ENCODE measurements at regions not wholly inside any gene's neighbourhood (a gene's known extent, or its start where the extent isn't known, plus 50 kb on each side); places are given as distances from the start of the nearest gene placed in this dataset.
"Not testable (repeated sequence)": the region's sequence is repeated elsewhere in the genome, so short reads cannot be mapped to it uniquely, and the experiment has no call there.

DNA sequence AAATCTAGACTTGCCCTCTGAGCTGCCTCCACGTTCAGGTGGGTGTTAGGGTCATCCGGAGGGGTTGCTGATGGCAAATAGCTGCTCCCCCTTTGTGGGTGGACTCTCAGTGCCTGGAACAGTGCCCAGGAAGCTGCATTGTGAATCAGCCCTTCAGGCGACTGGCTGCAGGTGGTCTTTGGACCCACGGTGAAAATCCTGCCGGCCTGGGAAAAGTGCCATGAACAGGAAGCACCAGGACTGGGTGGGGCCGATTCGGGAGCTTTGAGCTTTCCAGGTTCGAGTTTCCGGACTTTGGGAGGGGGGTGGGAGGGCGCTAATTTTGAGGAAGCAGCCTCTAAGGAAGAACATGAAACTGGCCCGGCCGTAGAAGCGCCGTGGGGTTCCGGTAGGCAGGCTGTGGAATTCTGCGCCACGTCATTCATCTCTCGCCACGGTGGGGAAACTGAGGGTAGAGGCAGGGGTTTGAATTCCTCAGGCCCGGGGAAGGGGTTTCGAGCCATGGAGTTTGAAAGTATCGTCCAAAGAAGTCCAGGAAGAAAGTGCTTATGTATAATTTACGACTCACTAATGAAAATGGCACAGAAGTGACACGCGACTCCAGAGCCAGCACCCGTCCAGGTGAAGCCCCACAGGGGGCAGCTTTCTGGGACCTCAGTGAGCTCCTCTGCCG lies 199.4 kb downstream of the BANP start:
- H3K27ac ChIP-seq; H3K4me3 ChIP-seq (replicated peaks in 1 of 3); H3K9me3 ChIP-seq; H3K36me3 ChIP-seq; DNase-seq; H3K27me3 ChIP-seq; intact Hi-C loops (cut with DNase I); H3K4me1 ChIP-seq: not testable (repeated sequence)
- WGBS, 2 donors = 73 to 74% methylated on average over 21 to 27 of the region's 27 CpGs

DNA sequence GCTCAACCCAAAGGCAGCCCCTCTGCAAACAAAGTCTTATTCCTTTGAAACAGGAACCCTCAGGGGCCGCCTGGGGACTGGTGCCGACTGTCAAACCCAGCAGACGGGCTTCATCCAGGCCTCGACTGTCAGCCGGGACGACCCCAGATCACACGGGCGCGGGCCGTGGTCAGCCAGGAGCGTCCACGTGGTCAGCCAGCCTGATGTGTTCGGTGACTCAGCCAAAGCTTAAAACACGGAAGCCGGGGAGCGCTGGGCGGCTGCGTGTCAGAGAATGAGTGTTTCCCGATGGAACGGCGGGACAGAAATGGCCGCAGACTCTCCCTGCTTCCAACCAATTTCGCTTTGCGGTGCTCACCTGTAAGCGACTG lies 199.9 kb downstream of the BANP start:
- DNase-seq; H3K36me3 ChIP-seq; H3K4me3 ChIP-seq (replicated peaks in 1 of 3); H3K27ac ChIP-seq; intact Hi-C loops (cut with DNase I); H3K4me1 ChIP-seq; H3K27me3 ChIP-seq; H3K9me3 ChIP-seq: not testable (repeated sequence)
- 80 to 89% methylated on average over 22 to 25 of the region's 25 CpGs for WGBS, 2 donors

DNA sequence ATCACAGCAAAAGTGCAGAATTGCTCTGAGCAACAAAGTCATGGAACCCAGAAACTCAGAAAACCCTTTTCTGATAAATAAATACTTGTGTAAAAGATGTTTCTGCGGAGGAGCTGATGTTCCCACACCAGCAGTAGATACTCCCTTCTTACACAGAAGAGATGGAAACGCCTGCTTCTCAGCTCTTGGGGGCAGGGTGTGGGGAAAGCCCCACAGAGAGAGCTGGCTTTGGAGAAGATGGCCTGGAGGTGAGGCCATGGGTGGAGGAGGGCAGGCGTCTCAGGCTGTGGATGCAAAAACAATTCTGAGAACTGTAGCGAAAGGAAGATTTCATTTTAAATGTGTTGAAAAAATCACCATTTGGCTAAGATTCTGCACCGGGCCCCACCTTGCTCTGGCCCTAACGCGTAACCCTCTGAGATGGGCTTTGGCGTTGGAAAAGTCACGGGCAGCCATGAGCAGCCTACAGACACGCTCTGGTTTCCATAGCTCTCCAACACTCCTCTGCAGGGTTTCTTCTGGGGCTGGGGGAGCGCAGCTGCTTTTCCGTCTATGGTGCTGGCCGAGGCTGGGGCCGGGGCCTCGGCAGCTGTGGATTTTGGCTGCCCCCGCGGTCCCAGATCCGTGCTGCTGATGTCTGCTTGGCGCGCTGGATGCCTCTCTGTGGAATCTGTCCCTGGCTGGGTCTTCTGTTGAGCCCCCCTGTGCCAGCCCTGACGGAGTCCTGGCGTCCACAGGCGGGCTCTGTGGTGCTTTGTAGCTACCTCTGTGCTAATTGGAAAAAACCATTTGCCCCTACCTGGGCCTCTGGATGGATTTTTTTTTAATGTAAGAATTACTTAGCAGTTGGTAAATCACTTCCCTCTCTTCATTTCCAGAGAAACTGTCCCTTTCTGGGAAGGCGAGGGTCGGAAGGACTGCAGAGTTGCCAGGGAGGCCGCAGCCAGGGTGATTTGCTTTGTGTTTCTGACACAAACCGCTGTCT lies 200.9 kb downstream of the BANP start:
- H3K27me3 ChIP-seq; H3K4me1 ChIP-seq; H3K27ac ChIP-seq; H3K4me3 ChIP-seq (replicated peaks in 1 of 3); intact Hi-C loops (cut with DNase I); H3K36me3 ChIP-seq; DNase-seq; H3K9me3 ChIP-seq: not testable (repeated sequence)
- WGBS, 2 donors = 77 to 89% methylated on average over 18 to 27 of the region's 27 CpGs

DNA sequence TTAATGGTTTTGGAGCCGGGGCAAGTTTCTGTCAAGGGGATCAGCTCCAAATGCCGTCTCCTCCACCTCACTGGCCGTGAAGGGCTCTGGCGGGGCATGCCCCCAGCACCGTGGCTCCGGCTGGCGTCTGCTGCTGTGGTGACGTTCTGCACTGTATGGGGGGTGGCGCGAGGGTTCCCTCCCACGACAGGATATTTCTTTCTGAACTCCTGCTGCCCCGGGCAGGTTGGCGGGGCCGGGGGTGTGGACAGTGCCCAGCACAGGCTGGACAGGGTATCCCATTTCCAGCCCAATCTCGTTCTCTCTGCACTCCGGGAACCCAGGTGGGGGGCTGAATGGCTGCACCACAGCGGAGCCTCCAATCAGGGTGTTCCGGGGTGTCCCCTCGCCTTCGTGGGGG lies 201.6 kb downstream of the BANP start:
- 74 to 83% methylated on average over 14 to 16 of the region's 20 CpGs for WGBS, 2 donors

DNA sequence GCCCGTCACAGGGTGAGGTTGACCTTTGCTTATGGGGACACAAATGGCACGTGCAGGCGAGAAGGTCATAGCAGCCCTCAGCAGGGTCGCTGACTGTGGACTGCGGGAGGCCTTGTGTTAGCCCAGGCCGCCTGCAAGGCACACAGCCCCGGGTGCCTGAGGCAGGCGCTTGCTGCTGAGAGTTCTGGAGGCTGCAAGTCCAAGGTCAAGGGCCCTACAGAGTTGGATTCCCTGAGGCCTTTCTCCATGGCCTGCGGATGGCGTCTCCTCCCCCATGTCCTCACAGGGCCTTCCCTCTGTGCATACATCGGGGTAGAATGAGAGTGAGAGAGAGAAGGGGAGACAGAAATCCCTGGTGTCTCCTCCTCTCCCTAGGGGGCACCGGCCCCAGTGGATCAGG lies 202.3 kb downstream of the BANP start:
- H3K4me3 ChIP-seq (replicated peaks in 1 of 3); H3K4me1 ChIP-seq; H3K9me3 ChIP-seq; H3K27me3 ChIP-seq; DNase-seq; intact Hi-C loops (cut with DNase I); H3K27ac ChIP-seq; H3K36me3 ChIP-seq: not testable (repeated sequence)
- 78 to 86% methylated on average over 12 of the region's 12 CpGs for whole genome bisulfite sequencing, 2 donors

More for the DNA sequence above, 201.6 kb downstream of the BANP start:
- DNase-seq; H3K4me3 ChIP-seq (replicated peaks in 1 of 3); intact Hi-C loops (cut with DNase I); H3K4me1 ChIP-seq; H3K36me3 ChIP-seq; H3K9me3 ChIP-seq; H3K27ac ChIP-seq; H3K27me3 ChIP-seq: not testable (repeated sequence)

DNA sequence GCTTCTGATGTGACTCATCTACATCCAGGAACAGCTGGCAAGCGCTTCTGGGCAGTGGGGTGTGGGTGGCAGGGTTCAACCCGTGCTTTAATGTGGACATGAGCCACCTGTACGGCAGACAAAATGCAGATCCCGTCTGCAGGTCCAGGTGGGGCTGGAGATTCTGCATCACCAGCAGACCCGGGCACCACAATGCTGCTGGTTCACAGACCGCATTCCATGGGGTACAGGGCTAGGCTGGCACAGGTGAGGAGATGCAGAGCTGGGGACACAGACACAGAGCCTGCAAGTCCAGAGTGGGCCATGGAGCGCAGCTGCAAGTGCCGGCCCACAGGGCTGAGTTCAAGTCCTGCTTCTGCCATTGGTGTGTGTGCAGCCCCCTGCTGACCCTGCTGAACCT lies 203.7 kb downstream of the BANP start:
- WGBS, 2 donors = 86 to 92% methylated on average over 5 to 8 of the region's 8 CpGs
- H3K36me3 ChIP-seq; DNase-seq; H3K27ac ChIP-seq; H3K4me1 ChIP-seq; H3K27me3 ChIP-seq; H3K4me3 ChIP-seq (replicated peaks in 1 of 3); intact Hi-C loops (cut with DNase I); H3K9me3 ChIP-seq: not testable (repeated sequence)

DNA sequence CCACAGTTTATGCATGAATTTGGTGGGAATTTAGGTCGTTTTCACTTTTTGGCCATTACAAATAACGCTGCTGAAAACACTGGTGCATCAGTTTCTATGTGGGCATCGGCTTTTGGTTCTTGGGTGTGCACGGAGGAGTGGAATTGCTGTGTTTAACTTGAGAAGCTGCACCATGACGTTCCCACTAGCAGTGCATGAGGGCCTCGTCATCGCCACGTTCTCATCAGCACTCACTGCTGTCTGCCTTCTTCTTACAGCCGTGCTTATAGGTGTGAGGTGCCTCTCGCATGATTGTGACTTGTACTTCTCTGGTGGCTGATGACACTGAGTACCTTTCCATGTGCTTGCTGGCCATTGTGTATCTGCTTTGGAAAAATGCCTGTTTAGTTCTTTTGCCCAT lies 204.4 kb downstream of the BANP start:
- H3K27me3 ChIP-seq; H3K27ac ChIP-seq; intact Hi-C loops (cut with DNase I); H3K36me3 ChIP-seq; DNase-seq; H3K4me1 ChIP-seq; H3K4me3 ChIP-seq (replicated peaks in 1 of 3); H3K9me3 ChIP-seq: not testable (repeated sequence)
- WGBS, 2 donors = 85 to 87% methylated on average over 10 of the region's 10 CpGs

DNA sequence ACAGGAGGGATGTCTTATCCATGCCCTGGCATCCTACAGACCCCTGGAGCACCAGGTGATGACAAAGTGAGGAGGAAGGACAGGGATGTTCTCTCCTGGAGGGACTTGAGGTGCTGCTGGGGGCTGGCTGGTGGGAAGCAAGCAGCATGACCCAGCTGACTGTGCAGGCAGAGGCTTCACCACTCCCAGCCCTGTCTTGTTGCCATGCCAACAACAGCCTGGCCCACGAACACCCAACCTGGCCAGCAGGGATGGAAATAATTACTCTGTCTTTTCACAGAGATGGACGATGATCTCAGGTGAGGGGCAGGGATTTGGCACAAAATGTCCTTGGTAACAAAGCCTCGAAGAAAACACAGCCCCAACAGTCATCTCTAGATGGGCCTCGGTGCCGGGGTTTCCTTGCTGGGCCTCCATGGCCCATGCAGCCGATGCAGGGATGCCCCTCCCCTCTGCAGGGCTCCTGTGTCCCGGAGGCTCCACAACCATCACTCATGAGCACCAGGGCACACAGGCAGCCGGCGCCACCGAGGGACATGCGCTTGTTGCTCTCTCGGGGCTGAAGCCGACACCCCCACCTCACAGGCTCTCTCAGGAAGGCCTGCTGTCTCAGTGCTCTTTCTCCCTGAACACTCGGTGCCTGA lies 205.5 kb downstream of the BANP start:
- H3K9me3 ChIP-seq; H3K27me3 ChIP-seq; H3K36me3 ChIP-seq; H3K27ac ChIP-seq; intact Hi-C loops (cut with DNase I); H3K4me1 ChIP-seq; DNase-seq; H3K4me3 ChIP-seq (replicated peaks in 1 of 3): not testable (repeated sequence)
- WGBS, 2 donors = 79 to 90% methylated on average over 2 to 3 of the region's 14 CpGs

DNA sequence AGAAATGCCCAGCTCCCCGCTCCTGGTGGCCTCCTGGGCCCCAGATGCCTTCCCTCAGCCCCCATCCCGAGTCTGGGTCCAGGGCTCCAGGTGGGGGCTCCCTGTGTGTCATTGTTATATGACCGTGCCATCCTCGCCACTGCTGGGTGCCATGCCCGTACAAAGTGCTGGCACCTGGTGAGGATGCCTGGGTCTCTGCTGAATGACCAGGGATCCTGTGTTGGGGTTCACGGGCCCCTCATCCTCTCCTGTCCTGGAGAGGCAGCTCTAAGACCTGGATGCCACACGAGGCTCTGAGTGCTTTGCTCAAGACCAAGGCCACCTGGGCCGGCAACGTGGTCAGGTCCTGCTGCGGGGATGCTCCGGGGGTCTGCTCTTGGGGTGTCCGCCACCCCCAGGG lies 206.5 kb downstream of the BANP start:
- H3K27me3 ChIP-seq; intact Hi-C loops (cut with DNase I); DNase-seq; H3K9me3 ChIP-seq; H3K36me3 ChIP-seq; H3K4me1 ChIP-seq; H3K27ac ChIP-seq; H3K4me3 ChIP-seq (replicated peaks in 1 of 3): not testable (repeated sequence)
- WGBS, 2 donors = 80% methylated on average over 1 of the region's 12 CpGs; no CpG with 5 or more reads in 1 of the 2 donors

DNA sequence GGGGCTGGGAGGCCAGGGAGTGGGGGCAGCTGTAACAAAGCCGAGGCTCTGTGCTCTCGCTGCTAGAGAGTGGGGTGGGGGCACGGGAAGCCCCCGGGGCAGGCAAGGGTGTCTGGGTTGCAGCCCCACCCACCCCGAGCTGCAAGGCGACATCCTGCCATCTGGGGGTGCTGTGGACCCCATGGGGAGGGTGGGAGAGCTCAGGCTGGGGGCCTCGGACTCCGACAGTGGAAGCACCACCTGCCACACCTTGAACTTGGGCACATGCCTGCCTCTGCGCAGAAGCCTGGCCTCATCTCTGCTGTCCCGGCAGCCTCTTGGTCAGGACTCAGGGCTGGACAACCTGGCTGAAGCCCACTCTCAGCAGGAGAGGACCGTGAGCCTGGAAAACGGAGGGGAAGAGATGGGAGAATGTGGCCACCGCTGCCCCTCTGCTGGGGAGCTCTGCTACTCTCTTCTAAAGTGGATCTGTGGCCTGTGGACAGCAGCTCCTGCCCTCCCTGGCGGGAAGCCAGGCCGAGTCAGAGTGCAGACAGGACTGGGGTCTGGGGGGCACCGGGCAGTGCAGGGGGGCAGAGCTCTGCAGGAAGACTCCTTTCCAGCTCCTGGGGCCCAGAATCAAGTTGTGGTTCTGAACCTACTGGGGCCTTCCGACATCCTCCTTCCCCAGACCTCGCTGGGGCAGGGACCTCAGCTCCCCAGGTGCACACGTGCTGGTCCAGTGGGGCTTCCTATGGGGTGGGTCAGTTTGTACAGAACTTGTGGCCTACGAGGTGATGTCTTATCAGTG lies 207.2 kb downstream of the BANP start:
- intact Hi-C loops (cut with DNase I); H3K36me3 ChIP-seq; H3K4me3 ChIP-seq (replicated peaks in 1 of 3); H3K27ac ChIP-seq; H3K4me1 ChIP-seq; H3K27me3 ChIP-seq; DNase-seq; H3K9me3 ChIP-seq: not testable (repeated sequence)
- WGBS, 2 donors = 74 to 89% methylated on average over 10 to 11 of the region's 20 CpGs

DNA sequence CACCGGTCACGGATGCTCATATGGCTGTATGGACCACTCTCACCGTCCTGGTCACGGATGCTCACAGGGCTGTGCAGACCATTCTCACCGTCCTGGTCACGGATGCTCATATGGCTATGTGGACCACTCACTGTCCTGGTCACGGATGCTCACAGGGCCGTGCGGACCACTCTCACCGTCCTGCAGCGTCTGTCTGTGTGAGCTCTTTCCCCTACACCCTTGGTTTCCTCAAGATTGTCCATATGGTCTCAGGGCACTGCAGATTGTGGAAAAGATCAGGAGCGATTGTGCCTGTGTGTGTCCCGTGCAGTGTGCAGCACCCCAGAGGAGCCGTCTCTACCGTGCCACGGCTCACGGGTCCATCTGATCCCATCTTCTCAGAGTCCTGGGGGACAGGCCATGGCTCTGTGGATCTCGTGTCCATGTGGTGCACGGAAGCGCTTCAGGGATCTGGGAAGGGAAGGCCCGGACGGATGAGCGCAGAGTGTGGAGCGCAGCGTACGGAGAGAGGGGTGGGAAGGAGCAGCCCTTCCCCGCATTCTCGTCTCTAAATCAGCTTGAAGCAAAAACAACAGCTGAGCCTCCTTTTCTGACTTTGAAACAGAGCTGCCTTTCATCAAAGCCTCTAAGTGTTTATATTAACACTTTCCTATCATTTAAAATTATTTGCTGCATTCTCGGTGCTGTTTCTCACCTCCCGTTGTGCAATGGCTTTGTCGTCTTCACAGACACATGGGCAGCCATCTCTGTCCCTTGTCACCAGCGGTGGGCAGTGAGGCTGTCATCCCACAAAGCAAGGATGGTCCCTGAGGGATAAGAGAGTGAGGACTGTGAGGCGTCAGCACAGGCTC lies 208.0 kb downstream of the BANP start:
- H3K27me3 ChIP-seq; DNase-seq; H3K4me1 ChIP-seq; H3K36me3 ChIP-seq; H3K4me3 ChIP-seq (replicated peaks in 1 of 3); H3K9me3 ChIP-seq; H3K27ac ChIP-seq; intact Hi-C loops (cut with DNase I): not testable (repeated sequence)
- 86 to 91% methylated on average over 22 to 28 of the region's 33 CpGs for WGBS, 2 donors
